GM19239 (cell line): ENCODE measurements at regions not wholly inside any gene's neighbourhood (a gene's known extent, or its start where the extent isn't known, plus 50 kb on each side); places are given as distances from the start of the nearest gene placed in this dataset.

Experiments used
- DNase-seq: peaks from one replicate; pipeline ENCODE4 v3.0.0; 2011; ENCODE audit warnings: low spot score; ENCODE audit not compliant: insufficient read length
- FAIRE-seq: peaks from 2 replicates; lab custom pipeline; 2011; peaks lifted over from hg19 to GRCh38; lab: Jason Lieb, UNC

- no peak for FAIRE-seq
- no peak for DNase-seq
Observed at GRCh38 chr14:83764656-83765599, 1765.0 kb upstream of the FLRT2 start.

- FAIRE-seq (no peak), DNase-seq (no peak)
Observed at GRCh38 chr14:83777516-83777915, 1752.4 kb upstream of the FLRT2 start.

GRCh38 chr14:83779266-83779665 is 1750.7 kb upstream of the FLRT2 start:
- no peak for DNase-seq
- FAIRE-seq: no peak

GRCh38 chr14:83780321-83780720 is 1749.6 kb upstream of the FLRT2 start:
- DNase-seq (no peak), FAIRE-seq (no peak)

- DNase-seq (no peak), FAIRE-seq (no peak)
Observed at GRCh38 chr14:83798421-83798820, 1731.5 kb upstream of the FLRT2 start.

- no peak for FAIRE-seq
- DNase-seq: no peak
Observed at GRCh38 chr14:83799233-83799632, 1730.7 kb upstream of the FLRT2 start.

- DNase-seq: no peak
- no peak for FAIRE-seq
Observed at GRCh38 chr14:83814896-83815295, 1715.0 kb upstream of the FLRT2 start.

- DNase-seq: no peak
- FAIRE-seq: no peak
Observed at GRCh38 chr14:83816761-83817160, 1713.2 kb upstream of the FLRT2 start.

- FAIRE-seq: no peak
Observed at GRCh38 chr14:83825843-83826242, 1704.1 kb upstream of the FLRT2 start.

GRCh38 chr14:83826838-83827237 is 1703.1 kb upstream of the FLRT2 start:
- no peak for FAIRE-seq

More at GRCh38 chr14:83825843-83826242, 1704.1 kb upstream of the FLRT2 start:
- no peak for DNase-seq

GRCh38 chr14:83827383-83827782 is 1702.6 kb upstream of the FLRT2 start:
- DNase-seq (no peak), FAIRE-seq (no peak)

More at GRCh38 chr14:83826838-83827237, 1703.1 kb upstream of the FLRT2 start:
- DNase-seq: no peak

- FAIRE-seq: no peak
- DNase-seq: no peak
Observed at GRCh38 chr14:83828406-83828805, 1701.5 kb upstream of the FLRT2 start.

- DNase-seq (no peak), FAIRE-seq (no peak)
Observed at GRCh38 chr14:83830316-83830715, 1699.6 kb upstream of the FLRT2 start.

- FAIRE-seq: no peak
- DNase-seq: no peak
Observed at GRCh38 chr14:83838226-83838625, 1691.7 kb upstream of the FLRT2 start.

- DNase-seq (no peak), FAIRE-seq (no peak)
Observed at GRCh38 chr14:83842547-83842946, 1687.4 kb upstream of the FLRT2 start.

GRCh38 chr14:83847102-83847501 is 1682.8 kb upstream of the FLRT2 start:
- no peak for FAIRE-seq

GRCh38 chr14:83850092-83850491 is 1679.9 kb upstream of the FLRT2 start:
- FAIRE-seq (no peak), DNase-seq (no peak)

More at GRCh38 chr14:83847102-83847501, 1682.8 kb upstream of the FLRT2 start:
- no peak for DNase-seq

- DNase-seq: no peak
- no peak for FAIRE-seq
Observed at GRCh38 chr14:83856334-83856733, 1673.6 kb upstream of the FLRT2 start.

- DNase-seq (no peak), FAIRE-seq (no peak)
Observed at GRCh38 chr14:83860631-83861155, 1669.3 kb upstream of the FLRT2 start.

GRCh38 chr14:83863042-83863774 is 1666.7 kb upstream of the FLRT2 start:
- DNase-seq (no peak), FAIRE-seq (no peak)

- no peak for FAIRE-seq
- no peak for DNase-seq
Observed at GRCh38 chr14:83864106-83864505, 1665.8 kb upstream of the FLRT2 start.
